NK-92 treated with Interleukin-12 subunit alpha and Interleukin-12 subunit beta, amount 100 ng/mL, for 24 hours (cell line): ENCODE measurements at regions not wholly inside any gene's neighbourhood (a gene's known extent, or its start where the extent isn't known, plus 50 kb on each side); places are given as distances from the start of the nearest gene placed in this dataset.
"Not testable (repeated sequence)": the region's sequence is repeated elsewhere in the genome, so short reads cannot be mapped to it uniquely, and the experiment has no call there.

Experiments
- DNase-seq: peaks from one replicate; lab custom pipeline; 2025; lab: John Stamatoyannopoulos, UW

DNA sequence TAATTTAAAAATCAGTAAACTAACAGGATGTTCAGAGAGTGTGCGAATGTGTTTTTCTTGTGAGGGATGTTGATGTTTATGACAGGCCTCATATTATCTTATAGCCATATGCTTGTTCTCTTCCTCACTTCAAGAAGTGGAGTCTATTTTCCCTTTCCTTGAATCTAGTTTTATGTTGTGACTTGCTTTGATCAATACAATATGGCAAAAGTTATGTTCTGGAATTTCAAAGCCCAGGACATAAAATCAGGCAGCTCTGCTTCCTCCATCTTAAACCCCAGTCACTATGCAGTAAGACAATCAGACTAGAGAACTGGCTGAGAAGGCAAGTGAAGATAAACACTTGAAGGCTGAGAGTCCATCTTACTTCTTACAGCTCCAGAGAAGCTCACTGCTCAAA is 585.1 kb upstream of the NETO1 start:
- DNase-seq = no peak

DNA sequence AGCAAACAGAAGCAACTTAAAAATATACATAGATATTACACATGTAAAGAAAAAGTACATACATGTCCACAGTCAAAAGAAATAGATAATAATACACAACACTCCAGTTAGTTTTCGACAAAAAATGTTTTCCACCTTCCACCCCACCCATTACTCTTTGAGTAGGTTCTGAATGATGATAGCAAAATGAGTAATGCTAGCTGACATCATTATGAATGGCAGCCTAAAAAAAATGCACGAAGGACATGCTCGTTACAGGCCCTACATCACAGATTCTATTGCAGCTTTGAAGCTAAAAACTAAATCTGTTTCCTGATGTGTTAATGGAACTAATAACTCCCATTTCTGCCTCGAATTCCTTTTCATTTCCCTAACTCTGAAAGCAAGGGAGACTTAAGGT is 578.7 kb upstream of the NETO1 start:
- no peak for DNase-seq

DNA sequence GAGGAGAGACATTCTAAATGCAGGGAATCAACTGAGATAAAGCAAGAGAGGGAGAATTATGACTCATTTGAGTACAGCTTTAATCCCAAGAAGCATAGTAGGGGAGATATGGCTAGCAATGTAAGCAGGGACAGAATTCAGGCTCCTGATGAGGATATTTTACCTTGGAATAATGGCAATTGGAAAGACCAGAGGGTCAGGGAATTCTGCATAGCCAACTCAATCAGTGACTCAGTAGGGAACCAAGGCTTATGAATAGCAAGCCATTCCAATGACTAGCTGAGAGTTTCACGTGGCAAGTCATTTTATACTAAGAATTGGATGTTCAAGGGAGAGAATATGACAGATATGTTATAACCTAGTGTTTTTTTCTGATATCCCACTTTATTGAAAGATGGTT is 563.8 kb upstream of the NETO1 start:
- DNase-seq = no peak

DNA sequence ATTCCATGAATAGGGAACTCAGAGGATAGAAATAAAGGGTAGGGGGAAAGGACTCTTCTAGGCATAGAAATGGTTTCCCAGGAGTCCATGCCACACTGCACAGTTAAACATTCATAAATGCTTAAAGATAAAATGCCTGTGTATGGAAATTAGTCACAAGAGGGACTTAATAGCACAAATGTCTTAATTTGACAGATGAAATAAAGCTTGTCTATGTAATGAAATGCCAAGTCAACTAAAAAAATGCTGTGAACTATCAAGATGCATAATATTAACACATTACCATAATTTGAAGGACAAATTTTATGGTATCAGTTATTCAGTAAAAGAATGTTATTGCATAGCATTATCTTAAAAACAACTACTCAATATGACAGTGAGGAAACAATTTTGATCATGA is 553.2 kb upstream of the NETO1 start:
- DNase-seq = no peak

DNA sequence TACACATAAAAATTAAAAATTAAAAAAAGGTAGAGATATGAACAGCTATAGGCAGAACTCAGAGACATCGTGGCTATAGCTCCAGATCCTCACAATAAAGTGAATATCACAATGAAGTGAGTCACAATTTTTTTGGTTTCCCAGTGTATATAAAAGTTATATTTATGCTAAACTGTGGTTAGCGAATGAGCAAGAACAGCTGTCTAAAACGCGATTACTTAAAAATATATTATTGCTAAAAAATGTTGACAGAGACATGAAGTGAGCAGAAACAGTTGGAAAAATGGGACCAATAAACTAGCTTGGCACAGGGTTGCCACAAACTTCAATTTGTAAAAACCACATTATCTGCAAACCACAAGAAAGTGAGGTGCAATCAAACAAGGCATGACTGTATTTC is 551.7 kb upstream of the NETO1 start:
- no peak for DNase-seq

DNA sequence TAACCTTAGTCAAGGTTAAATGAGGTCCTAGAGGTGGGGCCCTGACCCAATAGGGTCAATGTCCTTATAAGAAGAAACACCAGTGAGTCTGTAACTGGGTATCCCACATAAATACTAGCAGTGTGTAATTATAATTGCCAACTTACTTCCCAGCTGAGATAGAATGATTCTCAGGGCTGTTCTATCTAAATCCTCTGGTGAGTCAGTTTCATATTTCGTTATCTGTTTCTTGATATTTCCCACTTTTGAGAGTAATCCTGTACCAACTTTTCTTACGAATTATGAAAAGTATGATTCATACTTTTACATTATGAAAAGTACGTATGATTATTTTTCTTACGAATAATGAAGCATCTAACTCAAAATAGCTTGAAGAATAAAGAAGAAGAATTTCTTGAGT is 546.8 kb upstream of the NETO1 start:
- DNase-seq = no peak

DNA sequence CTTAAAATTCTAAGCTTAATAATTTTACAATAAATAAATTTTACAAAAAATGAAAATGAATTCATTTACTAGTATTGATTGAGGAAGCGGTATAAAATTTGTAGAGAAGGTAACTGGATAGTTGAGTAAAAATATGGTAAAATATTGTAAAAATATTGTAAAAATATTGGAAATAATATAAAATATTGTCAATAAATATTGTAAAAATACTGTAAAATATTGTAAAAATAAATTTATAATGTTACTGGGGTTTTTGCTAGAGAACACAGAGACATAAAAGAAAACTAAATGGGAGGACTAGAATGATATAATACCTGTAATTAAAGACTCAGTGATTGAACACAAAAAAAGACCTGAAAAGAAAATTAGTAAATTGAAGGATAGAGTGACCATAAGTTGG is 546.3 kb upstream of the NETO1 start:
- DNase-seq = no peak

DNA sequence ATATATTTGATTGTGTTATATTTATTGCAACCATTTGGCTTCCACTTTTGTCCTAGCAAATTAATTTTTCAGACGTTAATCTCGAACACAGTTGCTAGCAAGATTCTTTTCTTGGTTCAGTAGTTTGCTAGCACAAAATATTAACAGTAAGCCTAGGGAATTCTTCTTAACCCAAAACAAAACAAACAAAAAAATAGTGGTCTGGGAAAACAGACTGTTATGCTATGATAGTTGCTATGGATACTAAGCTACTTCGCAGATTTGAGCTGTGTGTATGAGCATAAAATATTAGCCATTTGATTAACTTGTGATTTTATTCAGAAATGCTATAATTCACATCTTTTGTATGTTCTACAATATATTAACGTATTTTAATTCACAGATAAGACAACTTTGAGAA is 541.5 kb upstream of the NETO1 start:
- DNase-seq = no peak

DNA sequence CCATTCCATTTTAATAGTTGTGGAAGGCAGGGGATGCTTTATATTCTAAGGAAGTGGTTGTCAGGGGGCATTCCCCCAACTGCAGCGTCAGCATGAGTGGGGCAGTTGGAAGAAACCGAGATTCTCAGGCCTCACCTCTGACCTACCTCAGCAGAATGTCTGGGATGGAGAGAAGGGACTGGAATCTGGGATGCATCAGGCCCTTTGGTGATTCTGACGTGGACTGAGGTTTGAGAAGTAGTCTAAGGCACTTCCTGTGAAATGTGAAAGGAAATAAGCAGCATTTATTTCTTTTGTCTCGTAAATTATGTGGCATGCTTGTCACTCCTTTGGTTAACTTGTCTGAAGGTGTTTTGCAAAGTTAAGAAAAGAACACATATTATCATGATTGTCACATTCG is 540.7 kb upstream of the NETO1 start:
- DNase-seq = no peak

DNA sequence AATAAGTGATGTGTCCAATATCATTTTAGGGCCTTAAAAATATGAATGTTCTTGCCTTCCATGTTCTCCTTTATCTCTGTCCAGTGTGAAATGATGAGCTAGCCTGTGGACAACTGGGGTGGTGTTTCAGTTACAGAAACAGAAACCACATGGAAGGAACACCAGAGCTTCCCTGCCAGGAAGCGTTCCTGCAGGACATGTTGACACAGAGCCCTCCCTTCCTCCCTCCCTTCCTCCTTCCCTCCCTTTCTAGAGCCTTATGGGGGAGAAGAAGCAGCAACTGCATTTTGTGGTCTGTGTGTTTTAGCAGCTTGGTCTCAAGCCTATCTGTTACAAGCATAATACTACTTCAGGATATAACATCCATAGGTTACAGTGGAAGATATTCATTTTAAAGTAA is 539.7 kb upstream of the NETO1 start:
- DNase-seq = no peak

DNA sequence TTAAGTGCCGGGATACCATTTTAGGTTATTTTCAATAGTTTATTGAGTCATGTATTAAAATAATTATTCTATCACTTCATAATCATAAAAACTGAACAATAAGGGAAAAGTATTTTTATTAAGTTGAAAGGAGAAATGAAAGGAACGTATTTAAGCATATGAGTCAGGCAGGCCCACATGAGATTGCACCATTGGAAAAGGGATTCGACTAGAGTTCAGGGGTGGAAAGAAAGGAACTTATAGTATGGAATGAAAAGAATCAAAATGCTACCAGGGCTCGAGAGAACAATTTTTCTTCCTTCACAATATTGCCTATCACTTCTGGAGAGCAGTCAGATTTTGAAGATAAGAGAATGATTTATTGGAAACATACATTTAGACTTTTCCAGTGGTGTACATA is 516.5 kb upstream of the NETO1 start:
- no peak for DNase-seq

DNA sequence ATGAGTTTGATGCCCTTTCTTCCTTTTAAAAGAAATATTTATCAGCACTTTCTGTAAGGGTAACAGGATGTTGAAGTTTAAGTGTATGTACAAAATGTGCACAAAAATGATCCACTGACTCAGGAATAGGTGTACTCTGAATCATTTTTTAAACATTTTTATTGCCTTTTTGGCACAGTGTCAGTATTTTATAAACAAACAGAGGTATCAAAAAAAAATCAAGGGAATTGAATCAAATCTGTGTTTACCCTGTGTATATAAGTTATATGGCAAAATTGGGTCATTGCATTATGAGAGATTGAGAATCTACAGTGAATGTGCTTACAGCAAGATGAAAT is 513.9 kb upstream of the NETO1 start:
- DNase-seq = no peak

DNA sequence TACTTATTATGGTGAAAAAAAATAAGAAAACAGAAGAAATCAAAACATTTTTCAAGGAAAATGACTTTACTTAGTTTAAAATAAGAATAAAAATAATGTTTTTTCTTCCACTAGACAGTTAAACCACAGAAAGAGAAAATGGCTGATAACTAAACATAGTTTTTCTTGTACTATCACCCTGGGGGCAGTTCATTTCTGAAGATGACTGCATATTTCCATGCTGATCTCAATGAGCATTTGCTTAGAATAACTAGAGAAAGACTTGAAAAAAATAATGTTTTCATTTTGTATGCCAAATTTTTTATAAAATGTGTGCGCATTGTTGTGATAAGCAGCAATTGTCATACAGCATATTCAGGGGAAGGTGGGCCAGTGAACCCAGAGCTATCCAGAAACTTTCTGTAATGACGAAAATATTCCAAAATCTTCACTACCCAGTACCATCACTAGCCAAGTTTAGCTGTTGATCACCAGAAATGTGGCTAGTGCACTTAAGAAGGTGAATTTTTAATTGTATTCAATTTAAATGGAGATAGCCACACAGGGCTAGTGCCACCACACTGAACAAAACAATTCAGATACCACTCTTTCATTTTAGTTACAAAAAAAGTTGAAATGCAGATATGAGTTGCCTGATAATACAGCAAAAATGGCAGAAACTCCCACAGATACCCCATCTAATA is 513.4 kb upstream of the NETO1 start:
- DNase-seq = no peak

DNA sequence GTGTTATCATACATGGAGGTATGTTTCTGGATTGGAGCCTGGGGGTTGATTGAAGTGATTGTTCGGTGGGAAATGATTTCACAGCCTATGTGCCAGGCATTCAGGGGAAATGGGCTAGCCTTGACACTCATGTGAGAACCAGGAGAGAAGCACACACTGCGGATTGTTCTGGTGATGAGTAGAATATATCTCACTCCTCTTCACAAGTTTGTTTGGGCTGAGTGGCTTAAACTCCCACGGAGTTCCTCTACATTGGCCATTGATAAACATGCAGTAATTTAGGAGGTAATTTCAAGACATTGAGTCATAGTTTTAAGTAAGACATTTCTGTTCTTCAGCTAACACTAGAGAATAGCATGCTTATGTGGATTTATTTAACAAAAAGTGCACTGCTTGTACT is 498.9 kb upstream of the NETO1 start:
- DNase-seq = no peak

DNA sequence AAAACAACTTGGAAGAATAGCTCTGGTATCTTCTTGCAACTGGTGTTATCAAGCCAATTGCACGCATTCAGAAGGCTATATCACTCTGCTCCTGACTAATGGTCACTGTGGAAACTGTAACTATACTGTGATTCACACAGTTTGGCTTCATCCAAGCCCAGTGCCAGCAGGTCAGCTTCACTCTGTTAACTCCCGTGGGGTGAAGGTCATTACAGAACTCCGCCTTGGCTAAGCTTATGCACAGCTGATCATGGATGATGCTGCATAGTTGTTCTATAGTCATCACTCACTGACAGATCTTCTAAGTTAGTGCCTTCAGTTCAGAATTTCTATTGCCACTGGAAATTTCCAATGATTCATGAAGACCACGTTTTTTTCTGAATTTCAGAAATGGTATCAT is 497.2 kb upstream of the NETO1 start:
- no peak for DNase-seq

DNA sequence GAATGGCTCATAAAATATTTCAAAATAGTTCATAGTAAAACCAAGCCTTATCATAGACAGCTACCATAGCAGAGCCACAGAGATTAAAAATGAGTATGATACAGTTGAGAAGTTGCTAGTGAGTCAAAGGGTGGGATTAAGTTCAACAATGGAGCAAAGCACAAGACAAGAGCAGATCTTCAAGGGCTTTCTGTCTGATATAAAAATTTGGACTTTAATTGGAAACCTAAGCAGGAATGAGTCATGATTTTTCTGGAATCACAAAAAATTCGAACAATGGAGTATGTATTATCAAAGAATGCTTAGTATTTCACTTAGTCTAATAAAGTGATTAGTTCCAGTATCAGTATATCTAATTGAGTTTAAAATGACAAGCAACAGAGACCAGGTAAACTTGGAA is 487.3 kb upstream of the NETO1 start:
- DNase-seq = no peak

DNA sequence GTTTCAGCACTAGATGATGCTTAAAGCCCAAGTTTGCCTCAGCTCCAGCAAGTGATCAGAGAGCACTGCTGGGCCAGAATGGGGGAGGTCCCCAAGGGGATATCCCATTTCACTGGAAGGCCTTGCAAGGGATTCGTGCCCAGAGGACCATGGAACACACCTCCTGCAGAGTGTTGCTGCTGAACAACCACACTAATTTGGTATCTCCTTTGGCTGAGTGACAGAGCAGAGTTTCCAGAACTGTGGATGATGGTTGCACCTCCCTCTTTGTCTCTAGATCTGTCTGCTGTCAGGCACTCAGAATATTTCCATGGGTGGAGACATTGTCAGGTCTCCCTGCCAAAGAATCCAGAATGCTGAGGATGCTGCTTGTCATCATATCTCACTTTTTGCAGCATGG is 484.8 kb upstream of the NETO1 start:
- no peak for DNase-seq

DNA sequence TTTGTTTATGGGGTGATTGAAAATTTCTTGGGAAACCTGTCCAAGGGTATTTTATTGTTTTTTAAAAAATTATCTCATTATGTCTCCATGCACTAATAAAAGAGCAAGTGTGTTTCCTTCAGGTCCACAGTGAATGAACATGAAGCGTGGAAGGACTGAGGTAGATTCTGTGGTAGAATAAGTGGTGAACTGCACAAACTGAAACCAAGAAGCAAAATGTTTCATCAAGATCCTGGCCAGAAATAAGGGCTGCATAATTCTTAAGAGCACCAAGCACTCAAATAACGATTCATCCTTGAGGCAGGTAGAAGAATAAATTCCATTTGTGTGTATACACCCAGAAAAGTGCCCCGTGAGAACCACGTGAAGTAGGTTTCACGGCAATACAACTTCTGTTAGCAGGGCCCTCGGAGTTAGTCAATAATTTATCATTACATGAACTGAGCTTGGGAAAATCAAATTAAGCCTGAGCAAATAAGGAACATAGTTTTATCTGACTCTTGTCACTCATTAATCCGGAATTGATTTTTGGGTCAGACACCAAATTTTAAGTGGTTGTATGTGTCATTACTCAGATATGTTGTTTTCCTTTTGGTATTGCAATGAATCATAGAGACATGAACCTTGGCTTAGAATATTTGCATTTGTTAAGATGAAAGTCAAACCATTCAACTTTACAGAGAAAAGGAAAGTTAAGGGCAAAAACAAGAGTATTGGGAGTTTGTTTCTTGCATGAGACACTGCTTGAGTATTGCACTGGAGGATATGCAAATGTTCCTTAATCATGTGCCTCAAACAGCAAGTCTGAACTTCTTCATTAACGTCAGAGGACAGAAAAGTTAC is 472.6 kb upstream of the NETO1 start:
- DNase-seq = no peak

DNA sequence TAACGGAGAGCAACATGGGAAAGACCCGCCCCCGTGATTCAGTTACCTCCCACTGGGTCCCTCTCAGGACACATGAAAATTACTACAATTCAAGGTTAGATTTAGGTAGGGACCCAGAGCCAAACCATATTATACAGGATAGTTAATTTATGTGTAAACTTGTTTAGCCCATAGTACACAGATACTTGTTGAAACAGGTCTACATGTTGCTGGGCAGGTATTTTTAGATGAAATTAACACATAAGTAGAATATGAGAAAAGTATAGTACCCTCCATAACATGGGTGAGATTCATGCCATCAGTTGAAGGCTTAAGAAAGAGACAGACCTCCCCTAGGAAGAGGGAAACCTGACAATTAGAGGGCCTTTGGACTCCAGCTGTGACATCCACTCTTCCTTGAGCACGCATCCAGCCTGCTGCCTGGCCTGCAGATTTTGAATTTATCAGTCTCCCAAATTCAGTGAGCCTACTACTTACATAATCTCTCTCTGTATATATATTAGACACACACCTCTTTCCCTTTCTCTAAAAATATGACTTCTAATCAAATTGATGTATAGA is 463.5 kb upstream of the NETO1 start:
- DNase-seq = no peak

DNA sequence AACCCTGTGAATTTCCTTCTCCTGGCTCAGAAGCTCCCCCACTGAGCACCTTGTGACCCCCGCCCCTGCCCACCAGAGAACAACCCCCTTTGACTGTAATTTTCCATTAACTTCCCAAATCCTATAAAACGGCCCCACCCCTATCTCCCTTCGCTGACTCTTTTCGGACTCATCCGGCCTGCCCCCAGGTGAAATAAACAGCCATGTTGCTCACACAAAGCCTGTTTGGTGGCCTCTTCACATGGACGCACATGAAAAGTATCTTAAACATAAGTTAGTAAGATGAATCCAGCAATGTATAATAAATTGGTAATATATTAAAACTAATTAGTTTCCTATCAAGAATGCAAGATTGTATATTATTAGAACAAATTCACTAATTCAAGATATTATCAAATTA is 462.3 kb upstream of the NETO1 start:
- not testable (repeated sequence) for DNase-seq

DNA sequence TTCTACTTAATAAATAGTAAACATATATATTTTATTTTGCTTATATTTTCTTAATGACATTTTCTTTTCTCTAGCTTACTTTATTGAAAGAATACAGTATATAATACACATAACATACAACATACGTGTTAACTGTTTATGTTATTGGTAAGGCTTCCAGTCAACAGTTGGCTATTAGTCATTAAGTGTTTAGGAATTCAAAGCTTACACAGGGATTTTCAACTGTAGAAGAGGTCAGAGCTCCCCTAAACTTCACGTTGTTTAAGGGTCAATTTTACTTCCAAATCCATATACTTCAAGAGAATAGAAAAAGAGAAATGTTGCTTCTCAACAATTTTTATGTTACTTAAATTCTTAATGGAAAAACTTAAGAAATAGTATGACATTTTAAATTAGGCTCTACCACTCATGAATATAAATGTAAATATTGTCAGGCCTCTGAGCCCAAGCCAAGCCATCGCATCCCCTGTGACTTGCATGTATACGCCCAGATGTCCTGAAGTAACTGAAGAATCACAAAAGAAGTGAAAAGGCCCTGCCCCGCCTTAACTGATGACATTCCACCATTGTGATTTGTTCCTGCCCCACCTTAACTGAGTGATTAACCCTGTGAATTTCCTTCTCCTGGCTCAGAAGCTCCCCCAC is 456.5 kb upstream of the NETO1 start:
- not testable (repeated sequence) for DNase-seq

DNA sequence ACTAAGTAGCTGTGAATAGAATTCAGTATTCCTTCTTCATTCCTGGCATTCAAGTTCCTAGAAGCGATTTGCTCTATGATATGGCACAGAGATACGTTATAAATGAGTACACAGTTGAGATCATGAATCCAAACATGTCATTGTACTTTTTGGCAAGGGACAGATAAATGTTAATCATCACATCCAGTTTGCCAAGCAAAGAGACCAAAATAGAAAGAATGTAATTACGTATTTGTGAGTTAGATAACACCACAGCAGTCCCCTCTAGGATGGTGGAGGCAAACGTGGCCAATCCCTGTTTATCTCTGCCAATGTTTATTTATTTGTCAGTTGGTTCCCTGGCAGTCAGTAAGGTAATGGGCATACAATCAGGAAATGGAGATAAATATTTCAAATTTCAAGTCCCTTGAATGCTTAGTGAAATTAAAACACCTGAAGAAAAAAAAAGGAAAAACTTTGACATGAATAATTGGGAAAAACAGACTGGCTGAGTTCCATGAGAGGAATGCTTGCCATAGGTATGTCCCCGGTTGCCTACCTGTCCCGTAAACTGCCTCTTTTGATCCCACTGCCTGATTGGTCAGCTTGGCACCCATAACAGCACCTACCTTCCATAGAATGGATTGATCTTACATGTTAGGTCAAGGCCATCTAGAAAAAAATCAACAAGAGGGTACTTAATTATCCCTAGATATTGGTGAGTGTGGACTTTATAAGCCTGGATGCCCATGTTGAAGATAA is 451.1 kb upstream of the NETO1 start:
- no peak for DNase-seq
